Activated CD4-positive, alpha-beta T cell treated with anti-CD3 and anti-CD28 coated beads for 1 hour (primary cell): ENCODE measurements at regions not wholly inside any gene's neighbourhood (a gene's known extent, or its start where the extent isn't known, plus 50 kb on each side); places are given as distances from the start of the nearest gene placed in this dataset.

Experiments
- DNase-seq: peaks from one replicate; pipeline ENCODE4 v3.0.0-alpha.2; 2020

- DNase-seq, result no peak
These were observed 826.4 kb downstream of the TUSC7 start for GRCh38 chr3:117536006-117536405.

- no peak for DNase-seq
These were observed 828.4 kb downstream of the TUSC7 start for GRCh38 chr3:117537949-117538348.

GRCh38 chr3:117539729-117540128 lies 830.1 kb downstream of the TUSC7 start:
- no peak for DNase-seq

- DNase-seq, result no peak
These were observed 831.0 kb downstream of the TUSC7 start for GRCh38 chr3:117540597-117540996.

GRCh38 chr3:117541721-117542120 lies 832.1 kb downstream of the TUSC7 start:
- DNase-seq, result no peak

GRCh38 chr3:117543521-117543920 lies 833.9 kb downstream of the TUSC7 start:
- DNase-seq, result no peak

- DNase-seq, result no peak
These were observed 835.9 kb downstream of the TUSC7 start for GRCh38 chr3:117545484-117545883.

GRCh38 chr3:117547956-117548550 lies 838.5 kb downstream of the TUSC7 start:
- DNase-seq, result no peak

GRCh38 chr3:117548600-117548999 lies 839.0 kb downstream of the TUSC7 start:
- DNase-seq, result no peak

GRCh38 chr3:117549716-117550115 lies 840.1 kb downstream of the TUSC7 start:
- no peak for DNase-seq

GRCh38 chr3:117550766-117551165 lies 841.2 kb downstream of the TUSC7 start:
- DNase-seq, result no peak

- DNase-seq, result no peak
These were observed 843.9 kb downstream of the TUSC7 start for GRCh38 chr3:117553461-117553860.

- no peak for DNase-seq
These were observed 847.2 kb downstream of the TUSC7 start for GRCh38 chr3:117556646-117557407.

GRCh38 chr3:117557464-117558090 lies 848.0 kb downstream of the TUSC7 start:
- no peak for DNase-seq

GRCh38 chr3:117558681-117559080 lies 849.1 kb downstream of the TUSC7 start:
- DNase-seq, result no peak

- DNase-seq, result no peak
These were observed 852.4 kb downstream of the TUSC7 start for GRCh38 chr3:117562000-117562399.

GRCh38 chr3:117563063-117563462 lies 853.5 kb downstream of the TUSC7 start:
- no peak for DNase-seq

- no peak for DNase-seq
These were observed 856.2 kb downstream of the TUSC7 start for GRCh38 chr3:117565777-117566176.

GRCh38 chr3:117566926-117567325 lies 857.3 kb downstream of the TUSC7 start:
- DNase-seq, result no peak

GRCh38 chr3:117567382-117567781 lies 857.8 kb downstream of the TUSC7 start:
- no peak for DNase-seq

GRCh38 chr3:117567906-117568305 lies 858.3 kb downstream of the TUSC7 start:
- DNase-seq, result no peak

- no peak for DNase-seq
These were observed 863.2 kb downstream of the TUSC7 start for GRCh38 chr3:117572786-117573185.

- DNase-seq, result no peak
These were observed 871.2 kb downstream of the TUSC7 start for GRCh38 chr3:117580806-117581205.

GRCh38 chr3:117586161-117586560 lies 876.6 kb downstream of the TUSC7 start:
- DNase-seq, result no peak
